KMS-11 (cell line): ENCODE measurements at regions not wholly inside any gene's neighbourhood (a gene's known extent, or its start where the extent isn't known, plus 50 kb on each side); places are given as distances from the start of the nearest gene placed in this dataset.

Experiments
- H2AFZ ChIP-seq: fragments of 200-600 bp; sonication (generic); 2 replicates; pipeline ENCODE4 v1.6.1; 2016; ENCODE audit warnings: antibody characterized with exemption, mixed run types, low read depth
- H3K27ac ChIP-seq: fragments of 200-600 bp; sonication (generic); 2 replicates; pipeline ENCODE4 v1.6.1; 2016; ENCODE audit warnings: mild to moderate bottlenecking, mixed run types
- H3K27me3 ChIP-seq: fragments of 200-600 bp; sonication (generic); 2 replicates; pipeline ENCODE4 v1.6.1; 2017; ENCODE audit warnings: mild to moderate bottlenecking, low read depth, mixed run types, moderate library complexity; ENCODE audit not compliant: insufficient read depth
- H3K36me3 ChIP-seq: fragments of 200-600 bp; sonication (generic); 2 replicates; pipeline ENCODE4 v1.6.1; 2017; ENCODE audit warnings: mild to moderate bottlenecking, mixed run types; ENCODE audit not compliant: insufficient read depth
- H3K4me1 ChIP-seq: fragments of 200-600 bp; sonication (generic); 2 replicates; pipeline ENCODE4 v1.6.1; 2016; ENCODE audit warnings: mild to moderate bottlenecking, low read depth, mixed run types; ENCODE audit not compliant: poor library complexity, severe bottlenecking
- H3K4me2 ChIP-seq: fragments of 200-600 bp; sonication (generic); 2 replicates; pipeline ENCODE4 v1.7.0; 2016; ENCODE audit warnings: mild to moderate bottlenecking, mixed run types
- H3K4me3 ChIP-seq: fragments of 200-600 bp; sonication (generic); IDR thresholded peaks from 2 replicates; pipeline ENCODE4 v1.6.1; 2017; ENCODE audit warnings: low read depth, low read length, mixed read lengths; ENCODE audit not compliant: insufficient read depth
- H3K79me2 ChIP-seq: fragments of 200-600 bp; sonication (generic); 2 replicates; pipeline ENCODE4 v1.6.1; 2016; ENCODE audit warnings: low read depth, mixed run types; ENCODE audit not compliant: insufficient read depth
- H3K9ac ChIP-seq: fragments of 200-600 bp; sonication (generic); 2 replicates; pipeline ENCODE4 v1.6.1; 2016; ENCODE audit warnings: mild to moderate bottlenecking, mixed run types
- H4K20me1 ChIP-seq: fragments of 200-600 bp; sonication (generic); 2 replicates; pipeline ENCODE4 v1.6.1; 2016; ENCODE audit warnings: mild to moderate bottlenecking, mixed run types; ENCODE audit not compliant: insufficient read depth
- TF ChIP-seq, protein P1 (sequence below): fragments of 200-600 bp; sonication (generic); conservative IDR thresholded peaks from 2 replicates; pipeline ENCODE4 v1.6.1; 2017; ENCODE audit warnings: low read depth, mild to moderate bottlenecking, antibody characterized with exemption, low read length, moderate library complexity, mixed read lengths

GRCh38 chr4:72919464-72919863 lies 150.1 kb downstream of the COX18 start:
- Histone ChIP-seq H3K4me3 (no peak overlapping the region), H3K27me3 (no peaks in the 10 kb centered on the region), H3K4me2 (no peak overlapping the region), H4K20me1 (no peaks in the 10 kb centered on the region), H2AFZ (no peak overlapping the region), H3K27ac (no peak overlapping the region), H3K79me2 (no peaks in the 10 kb centered on the region), H3K36me3 (no peaks in the 10 kb centered on the region), H3K9ac (no peak overlapping the region), H3K4me1 (no peaks in the 10 kb centered on the region)
- TF ChIP-seq, protein P1, sequence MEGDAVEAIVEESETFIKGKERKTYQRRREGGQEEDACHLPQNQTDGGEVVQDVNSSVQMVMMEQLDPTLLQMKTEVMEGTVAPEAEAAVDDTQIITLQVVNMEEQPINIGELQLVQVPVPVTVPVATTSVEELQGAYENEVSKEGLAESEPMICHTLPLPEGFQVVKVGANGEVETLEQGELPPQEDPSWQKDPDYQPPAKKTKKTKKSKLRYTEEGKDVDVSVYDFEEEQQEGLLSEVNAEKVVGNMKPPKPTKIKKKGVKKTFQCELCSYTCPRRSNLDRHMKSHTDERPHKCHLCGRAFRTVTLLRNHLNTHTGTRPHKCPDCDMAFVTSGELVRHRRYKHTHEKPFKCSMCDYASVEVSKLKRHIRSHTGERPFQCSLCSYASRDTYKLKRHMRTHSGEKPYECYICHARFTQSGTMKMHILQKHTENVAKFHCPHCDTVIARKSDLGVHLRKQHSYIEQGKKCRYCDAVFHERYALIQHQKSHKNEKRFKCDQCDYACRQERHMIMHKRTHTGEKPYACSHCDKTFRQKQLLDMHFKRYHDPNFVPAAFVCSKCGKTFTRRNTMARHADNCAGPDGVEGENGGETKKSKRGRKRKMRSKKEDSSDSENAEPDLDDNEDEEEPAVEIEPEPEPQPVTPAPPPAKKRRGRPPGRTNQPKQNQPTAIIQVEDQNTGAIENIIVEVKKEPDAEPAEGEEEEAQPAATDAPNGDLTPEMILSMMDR, result no peak

- Histone ChIP-seq H3K36me3 (no peaks in the 10 kb centered on the region), H3K79me2 (no peaks in the 10 kb centered on the region), H4K20me1 (no peaks in the 10 kb centered on the region), H2AFZ (no peak overlapping the region), H3K4me2 (no peak overlapping the region), H3K27ac (no peak overlapping the region), H3K4me3 (no peak overlapping the region), H3K9ac (no peak overlapping the region), H3K27me3 (no peaks in the 10 kb centered on the region), H3K4me1 (no peaks in the 10 kb centered on the region)
- TF ChIP-seq, protein P1, result no peak
These were observed 151.2 kb downstream of the COX18 start for GRCh38 chr4:72918362-72918761.

- Histone ChIP-seq H2AFZ (no peak overlapping the region), H3K27ac (no peak overlapping the region), H4K20me1 (no peaks in the 10 kb centered on the region), H3K9ac (no peak overlapping the region), H3K27me3 (no peaks in the 10 kb centered on the region), H3K4me3 (no peak overlapping the region), H3K4me1 (no peaks in the 10 kb centered on the region), H3K79me2 (no peaks in the 10 kb centered on the region), H3K36me3 (no peaks in the 10 kb centered on the region), H3K4me2 (no peak overlapping the region)
- TF ChIP-seq, protein P1, result no peak
These were observed 158.2 kb downstream of the COX18 start for GRCh38 chr4:72911316-72911715.

DNA sequence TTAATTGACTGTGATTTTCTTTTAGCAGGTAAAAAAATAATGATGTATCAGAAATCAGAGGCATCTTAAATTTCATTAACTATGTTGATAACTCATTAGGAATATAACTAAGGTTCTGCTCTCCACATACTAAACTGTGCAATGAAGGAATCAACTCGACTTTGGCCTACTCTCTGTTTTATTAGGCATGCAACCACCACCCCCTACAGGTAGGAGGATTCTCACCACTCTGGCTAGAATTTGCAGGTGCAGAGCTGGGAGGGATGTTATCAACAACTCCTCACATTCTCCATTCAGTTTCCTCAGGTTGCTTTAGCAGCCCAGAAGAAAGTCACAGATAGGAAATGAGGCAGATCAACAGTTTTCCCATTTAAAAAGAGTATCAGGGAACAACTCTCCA lies 160.1 kb downstream of the COX18 start:
- no peak overlapping the region for H3K4me2 ChIP-seq
- TF ChIP-seq, protein P1, result peak; percentile 46; the same call in 1 of the 2 replicates

More for the DNA sequence above, 160.1 kb downstream of the COX18 start:
- Histone ChIP-seq H3K4me1 (no peaks in the 10 kb centered on the region), H3K79me2 (no peaks in the 10 kb centered on the region), H3K36me3 (no peaks in the 10 kb centered on the region), H3K27ac (no peak overlapping the region), H3K27me3 (no peaks in the 10 kb centered on the region), H3K4me3 (no peak overlapping the region), H2AFZ (no peak overlapping the region), H3K9ac (no peak overlapping the region), H4K20me1 (no peaks in the 10 kb centered on the region)
